Naive thymus-derived CD4-positive, alpha-beta T cell (primary cell): ENCODE measurements at regions not wholly inside any gene's neighbourhood (a gene's known extent, or its start where the extent isn't known, plus 50 kb on each side); places are given as distances from the start of the nearest gene placed in this dataset.
A peak's percentile ranks its signal among the peaks of the same experiment; 100 is the strongest.

ENCODE experiments used
- ATAC-seq: fragments of 150-1000 bp; cut with Tn5 transposase; 2 replicates; pipeline ENCODE4 v1.10.0; 2021; ENCODE audit warnings: mild to moderate bottlenecking, moderate library complexity
- CTCF ChIA-PET: fragments of 350-600 bp; sonication (Branson Sonifier 250); formaldehyde crosslinking; loops from one replicate; lab custom pipeline; 2021; ENCODE audit warnings: antibody characterized with exemption; lab: Charles Lee
- POLR2A ChIA-PET: fragments of 350-600 bp; sonication (Branson Sonifier 250); formaldehyde crosslinking; loops from one replicate; lab custom pipeline; 2021; ENCODE audit warnings: antibody characterized with exemption, inconsistent platforms; lab: Charles Lee
- DNase-seq, 9 donors: peaks; one replicate each; pipeline versions ENCODE4 v3.0.0 to v3.0.0-alpha.2; 2020 to 2022; ENCODE audit warnings: mixed read lengths in 1 of 9
- H3K27ac ChIP-seq: one replicate; pipeline ENCODE4 v1.7.0; 2013; ENCODE audit warnings: mild to moderate bottlenecking, low read depth, low read length, moderate library complexity
- H3K27me3 ChIP-seq, 2 donors: one replicate each; pipeline ENCODE4 v1.7.0; 2013; ENCODE audit warnings: low read length in 2 of 2, mild to moderate bottlenecking in 2 of 2, moderate library complexity in 2 of 2; ENCODE audit not compliant: control insufficient read depth in 2 of 2, insufficient read depth in 2 of 2
- H3K36me3 ChIP-seq, 3 experiments: 1 replicate in 2 of 3; 2 replicates in 1 of 3; pipeline ENCODE4 v1.7.0; 2013; ENCODE audit warnings: low read length in 3 of 3, mild to moderate bottlenecking in 3 of 3, moderate library complexity in 1 of 3; ENCODE audit not compliant: insufficient read depth in 3 of 3, control insufficient read depth in 2 of 3
- H3K4me1 ChIP-seq, 2 donors: one replicate each; pipeline ENCODE4 v1.7.0; 2013; ENCODE audit warnings: low read length in 2 of 2, mild to moderate bottlenecking in 2 of 2, moderate library complexity in 1 of 2; ENCODE audit not compliant: control insufficient read depth in 2 of 2, insufficient read depth in 2 of 2
- H3K4me3 ChIP-seq: 2 replicates; pipeline ENCODE4 v1.7.0; 2013; ENCODE audit warnings: mild to moderate bottlenecking, low read length
- H3K9me3 ChIP-seq, 3 experiments: 1 replicate in 2 of 3; 2 replicates in 1 of 3; pipeline ENCODE4 v1.7.0; 2013; ENCODE audit warnings: low read length in 3 of 3; ENCODE audit not compliant: control insufficient read depth in 2 of 3
- H3K27ac Mint-ChIP-seq, 9 donors: one replicate each; pipeline ENCODE4 v1.8.0; 2020 to 2022; ENCODE audit warnings: mixed read lengths in 9 of 9, mild to moderate bottlenecking in 8 of 9, moderate library complexity in 5 of 9, inconsistent platforms in 2 of 9
- H3K27me3 Mint-ChIP-seq, 5 donors: one replicate each; pipeline ENCODE4 v1.8.0; 2021 to 2022; ENCODE audit warnings: mixed read lengths in 5 of 5, mild to moderate bottlenecking in 1 of 5
- H3K36me3 Mint-ChIP-seq, 5 donors: one replicate each; pipeline ENCODE4 v1.8.0; 2020 to 2022; ENCODE audit warnings: mixed read lengths in 5 of 5, mild to moderate bottlenecking in 3 of 5, inconsistent platforms in 1 of 5
- H3K4me1 Mint-ChIP-seq, 7 donors: one replicate each; pipeline ENCODE4 v1.8.0; 2020 to 2022; ENCODE audit warnings: mixed read lengths in 7 of 7, mild to moderate bottlenecking in 3 of 7, inconsistent platforms in 1 of 7
- H3K4me3 Mint-ChIP-seq, 10 donors: one replicate each; pipeline ENCODE4 v1.8.0; 2020 to 2022; ENCODE audit warnings: mild to moderate bottlenecking in 10 of 10, mixed read lengths in 10 of 10, moderate library complexity in 6 of 10, inconsistent platforms in 2 of 10
- H3K9me3 Mint-ChIP-seq, 11 donors: one replicate each; pipeline ENCODE4 v1.8.0; 2020 to 2022; ENCODE audit warnings: mixed read lengths in 11 of 11, mild to moderate bottlenecking in 4 of 11, inconsistent platforms in 1 of 11, moderate library complexity in 1 of 11
- intact Hi-C, 2 donors: fragments of 100-400 bp; cut with micrococcal nuclease; formaldehyde crosslinking; loops; one replicate each; pipeline ENCODE4 v1.15.1; 2023

GRCh38 chr3:106056931-106057330 lies 188.1 kb upstream of the CBLB start:
- H3K4me3 Mint-ChIP-seq, result no peak overlapping the region
- intact Hi-C loops, result no loop called here
- H3K27ac Mint-ChIP-seq, result no peak overlapping the region
- DNase-seq, result no peak
- peaks cover 0 to 14% (median 3%) of the 10 kb centered on the region in 11 donors for H3K9me3 Mint-ChIP-seq
- POLR2A ChIA-PET, result interaction anchor here (0.7 kb wide), 1 partner anchor 27 kb away, joined by 4 read pairs; no protein-coding TSS in a partner anchor
- H3K27me3 Mint-ChIP-seq, result no peaks in the 10 kb centered on the region
- Histone ChIP-seq H3K27me3 (no peaks in the 10 kb centered on the region), H3K36me3 (no peaks in the 10 kb centered on the region), H3K27ac (no peak overlapping the region), H3K4me3 (no peak overlapping the region), H3K9me3 (no peaks in the 10 kb centered on the region), H3K4me1 (no peaks in the 10 kb centered on the region)
- ATAC-seq, result no peak
- H3K36me3 Mint-ChIP-seq, result peaks cover 0 to 17% (median 0%) of the 10 kb centered on the region in 5 donors
- CTCF ChIA-PET, result no interaction called here
- H3K4me1 Mint-ChIP-seq, result peaks cover 0 to 15% (median 7%) of the 10 kb centered on the region in 7 donors

GRCh38 chr3:106058475-106058874 lies 189.7 kb upstream of the CBLB start:
- no peaks in the 10 kb centered on the region for H3K9me3 ChIP-seq
- peaks cover 0 to 14% (median 0%) of the 10 kb centered on the region in 5 donors for H3K36me3 Mint-ChIP-seq
- no peaks in the 10 kb centered on the region for H3K4me1 ChIP-seq
- H3K27me3 ChIP-seq, result no peaks in the 10 kb centered on the region
- H3K4me3 Mint-ChIP-seq, result no peak overlapping the region
- no peaks in the 10 kb centered on the region for H3K36me3 ChIP-seq
- peaks cover 0 to 11% (median 3%) of the 10 kb centered on the region in 11 donors for H3K9me3 Mint-ChIP-seq
- intact Hi-C loops, result no loop called here
- no peak overlapping the region for H3K27ac ChIP-seq
- H3K4me1 Mint-ChIP-seq, result peaks cover 0 to 15% (median 7%) of the 10 kb centered on the region in 7 donors
- H3K4me3 ChIP-seq, result no peak overlapping the region
- H3K27me3 Mint-ChIP-seq, result no peaks in the 10 kb centered on the region
- no peak for ATAC-seq
- DNase-seq, result no peak
- ChIA-PET CTCF (no interaction called here), POLR2A (no interaction called here)
- H3K27ac Mint-ChIP-seq, result peak overlapping the region in 2 of 9 donors; percentile 7 to 18

GRCh38 chr3:106059953-106060517 lies 191.2 kb upstream of the CBLB start:
- ATAC-seq (no peak), DNase-seq (no peak)
- Histone ChIP-seq H3K27ac (no peak overlapping the region), H3K27me3 (no peaks in the 10 kb centered on the region), H3K36me3 (no peaks in the 10 kb centered on the region), H3K4me3 (no peak overlapping the region), H3K9me3 (no peaks in the 10 kb centered on the region), H3K4me1 (no peaks in the 10 kb centered on the region)
- ChIA-PET POLR2A (no interaction called here), CTCF (no interaction called here)
- Mint-ChIP-seq H3K36me3 (peaks cover 0 to 17% (median 4%) of the 10 kb centered on the region in 5 donors), H3K9me3 (peaks cover 0 to 20% (median 6%) of the 10 kb centered on the region in 11 donors), H3K4me1 (peaks cover 0 to 15% (median 7%) of the 10 kb centered on the region in 7 donors), H3K4me3 (no peak overlapping the region), H3K27ac (peak overlapping the region in 1 of 9 donors; percentile 19), H3K27me3 (no peaks in the 10 kb centered on the region)
- intact Hi-C loops, result loop anchor here in 1 of 2 donors (5.0 kb wide), 1 partner anchor 47 kb away; no protein-coding TSS in a partner anchor

GRCh38 chr3:106063909-106064308 lies 195.1 kb upstream of the CBLB start:
- no peaks in the 10 kb centered on the region for H3K27me3 ChIP-seq
- Mint-ChIP-seq H3K27ac (no peak overlapping the region), H3K4me1 (peaks cover 5 to 21% (median 12%) of the 10 kb centered on the region in 7 donors), H3K27me3 (no peaks in the 10 kb centered on the region), H3K36me3 (peaks cover 0 to 18% (median 4%) of the 10 kb centered on the region in 5 donors), H3K4me3 (no peak overlapping the region), H3K9me3 (peaks cover 0 to 14% (median 5%) of the 10 kb centered on the region in 11 donors)
- DNase-seq (no peak), ATAC-seq (no peak)
- CTCF ChIA-PET, result no interaction called here
- H3K9me3 ChIP-seq, result no peaks in the 10 kb centered on the region
- H3K4me1 ChIP-seq, result no peaks in the 10 kb centered on the region
- H3K4me3 ChIP-seq, result no peak overlapping the region
- POLR2A ChIA-PET, result no interaction called here
- no peak overlapping the region for H3K27ac ChIP-seq
- intact Hi-C loops, result loop anchor here in 1 of 2 donors (5.0 kb wide), 1 partner anchor 43 kb away; no protein-coding TSS in a partner anchor
- no peaks in the 10 kb centered on the region for H3K36me3 ChIP-seq

GRCh38 chr3:106065831-106066230 lies 197.0 kb upstream of the CBLB start:
- Mint-ChIP-seq H3K4me3 (no peak overlapping the region), H3K36me3 (peaks cover 0 to 21% (median 4%) of the 10 kb centered on the region in 5 donors), H3K4me1 (peaks cover 5 to 13% (median 9%) of the 10 kb centered on the region in 7 donors), H3K9me3 (peaks cover 0 to 17% (median 5%) of the 10 kb centered on the region in 11 donors), H3K27me3 (no peaks in the 10 kb centered on the region), H3K27ac (no peak overlapping the region)
- Histone ChIP-seq H3K27me3 (no peaks in the 10 kb centered on the region), H3K4me3 (no peak overlapping the region), H3K9me3 (no peaks in the 10 kb centered on the region), H3K27ac (no peak overlapping the region), H3K4me1 (no peaks in the 10 kb centered on the region), H3K36me3 (no peaks in the 10 kb centered on the region)
- POLR2A ChIA-PET, result no interaction called here
- CTCF ChIA-PET, result no interaction called here
- ATAC-seq, result no peak
- no peak for DNase-seq
- intact Hi-C loops, result no loop called here

- no peaks in the 10 kb centered on the region for H3K9me3 ChIP-seq
- POLR2A ChIA-PET, result no interaction called here
- H3K4me1 ChIP-seq, result no peaks in the 10 kb centered on the region
- H3K4me3 ChIP-seq, result no peak overlapping the region
- no peaks in the 10 kb centered on the region for H3K27me3 ChIP-seq
- peak overlapping the region in 1 of 9 donors; percentile 33 for H3K27ac Mint-ChIP-seq
- H3K4me1 Mint-ChIP-seq, result peaks cover 5 to 13% (median 8%) of the 10 kb centered on the region in 7 donors
- peaks cover 0 to 21% (median 4%) of the 10 kb centered on the region in 5 donors for H3K36me3 Mint-ChIP-seq
- no peaks in the 10 kb centered on the region for H3K36me3 ChIP-seq
- CTCF ChIA-PET, result no interaction called here
- DNase-seq, result no peak
- intact Hi-C loops, result no loop called here
- ATAC-seq, result no peak
- H3K27me3 Mint-ChIP-seq, result no peaks in the 10 kb centered on the region
- H3K27ac ChIP-seq, result no peak overlapping the region
- peaks cover 0 to 17% (median 5%) of the 10 kb centered on the region in 11 donors for H3K9me3 Mint-ChIP-seq
- H3K4me3 Mint-ChIP-seq, result no peak overlapping the region
Measured at GRCh38 chr3:106067711-106068110, 198.9 kb upstream of the CBLB start.

- peaks cover 0 to 20% (median 4%) of the 10 kb centered on the region in 5 donors for H3K36me3 Mint-ChIP-seq
- H3K27ac ChIP-seq, result no peak overlapping the region
- no peaks in the 10 kb centered on the region for H3K4me1 ChIP-seq
- no peak overlapping the region for H3K4me3 ChIP-seq
- intact Hi-C loops, result no loop called here
- POLR2A ChIA-PET, result no interaction called here
- H3K27me3 Mint-ChIP-seq, result no peaks in the 10 kb centered on the region
- DNase-seq (no peak), ATAC-seq (no peak)
- H3K36me3 ChIP-seq, result no peaks in the 10 kb centered on the region
- peak overlapping the region in 2 of 9 donors; percentile 63 to 69 for H3K27ac Mint-ChIP-seq
- H3K4me1 Mint-ChIP-seq, result peaks cover 5 to 13% (median 8%) of the 10 kb centered on the region in 7 donors
- H3K4me3 Mint-ChIP-seq, result peak overlapping the region in 1 of 10 donors; percentile 4
- CTCF ChIA-PET, result no interaction called here
- no peaks in the 10 kb centered on the region for H3K27me3 ChIP-seq
- peaks cover 0 to 16% (median 5%) of the 10 kb centered on the region in 11 donors for H3K9me3 Mint-ChIP-seq
- H3K9me3 ChIP-seq, result no peaks in the 10 kb centered on the region
Measured at GRCh38 chr3:106068381-106068780, 199.6 kb upstream of the CBLB start.
